Endothelial cell of umbilical vein (primary cell): ENCODE measurements at regions not wholly inside any gene's neighbourhood (a gene's known extent, or its start where the extent isn't known, plus 50 kb on each side); places are given as distances from the start of the nearest gene placed in this dataset.

ENCODE experiments used
- EZH2 ChIP-seq: IDR thresholded peaks from 2 replicates; pipeline ENCODE4 v1.6.1; 2012; ENCODE audit warnings: borderline replicate concordance, low read depth, mild to moderate bottlenecking, moderate library complexity, low read length, inconsistent platforms; ENCODE audit not compliant: severe bottlenecking
- GATA2 ChIP-seq: IDR thresholded peaks from 2 replicates; pipeline ENCODE4 v1.7.0; 2011; ENCODE audit warnings: low read depth, mild to moderate bottlenecking, moderate library complexity, mixed read lengths, low read length; ENCODE audit not compliant: insufficient read length, insufficient read depth
- JUN ChIP-seq: IDR thresholded peaks from 2 replicates; pipeline ENCODE4 v1.6.1; 2011; ENCODE audit warnings: borderline replicate concordance, low read depth; ENCODE audit not compliant: insufficient read length, insufficient read depth
- MYC ChIP-seq: IDR thresholded peaks from one replicate; pipeline ENCODE4 v1.6.1; 2011; ENCODE audit warnings: mild to moderate bottlenecking, low read depth, low read length
- POLR2A ChIP-seq: IDR thresholded peaks from 2 replicates; pipeline ENCODE4 v1.6.1; 2012; ENCODE audit warnings: low read depth, mild to moderate bottlenecking, control low read depth, low read length
- POLR2AphosphoS5 ChIP-seq: IDR thresholded peaks from 2 replicates; pipeline ENCODE4 v1.6.1; 2012; ENCODE audit warnings: low read depth, mild to moderate bottlenecking, control low read depth, low read length, moderate library complexity; ENCODE audit not compliant: insufficient read depth
- TF ChIP-seq, protein P1 (sequence below), 2 donors: IDR thresholded peaks; 1 replicate in 1 of 2; 2 replicates in 1 of 2; pipeline ENCODE4 v1.5.1; 2011; ENCODE audit warnings: low read length in 2 of 2, mild to moderate bottlenecking in 2 of 2, moderate library complexity in 2 of 2, control low read depth in 1 of 2, inconsistent platforms in 1 of 2, low read depth in 1 of 2; ENCODE audit not compliant: insufficient read depth in 1 of 2; ENCODE audit errors: extremely low read depth in 1 of 2
- TF ChIP-seq, protein P2 (sequence below): IDR thresholded peaks from 2 replicates; pipeline ENCODE4 v1.6.1; 2011; ENCODE audit not compliant: insufficient read depth, insufficient read length

- TF ChIP-seq, protein P1, sequence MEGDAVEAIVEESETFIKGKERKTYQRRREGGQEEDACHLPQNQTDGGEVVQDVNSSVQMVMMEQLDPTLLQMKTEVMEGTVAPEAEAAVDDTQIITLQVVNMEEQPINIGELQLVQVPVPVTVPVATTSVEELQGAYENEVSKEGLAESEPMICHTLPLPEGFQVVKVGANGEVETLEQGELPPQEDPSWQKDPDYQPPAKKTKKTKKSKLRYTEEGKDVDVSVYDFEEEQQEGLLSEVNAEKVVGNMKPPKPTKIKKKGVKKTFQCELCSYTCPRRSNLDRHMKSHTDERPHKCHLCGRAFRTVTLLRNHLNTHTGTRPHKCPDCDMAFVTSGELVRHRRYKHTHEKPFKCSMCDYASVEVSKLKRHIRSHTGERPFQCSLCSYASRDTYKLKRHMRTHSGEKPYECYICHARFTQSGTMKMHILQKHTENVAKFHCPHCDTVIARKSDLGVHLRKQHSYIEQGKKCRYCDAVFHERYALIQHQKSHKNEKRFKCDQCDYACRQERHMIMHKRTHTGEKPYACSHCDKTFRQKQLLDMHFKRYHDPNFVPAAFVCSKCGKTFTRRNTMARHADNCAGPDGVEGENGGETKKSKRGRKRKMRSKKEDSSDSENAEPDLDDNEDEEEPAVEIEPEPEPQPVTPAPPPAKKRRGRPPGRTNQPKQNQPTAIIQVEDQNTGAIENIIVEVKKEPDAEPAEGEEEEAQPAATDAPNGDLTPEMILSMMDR (IDR thresholded peaks at IDR 0.05; ENCODE audit: extremely low read depth in 1 of 2, insufficient read depth in 1 of 2, low read depth in 1 of 2, low read length in 2 of 2) = no peak
- no peak for TF ChIP-seq POLR2AphosphoS5
- no peak for TF ChIP-seq POLR2A
- TF ChIP-seq EZH2 = no peak
- no peak for TF ChIP-seq JUN
- TF ChIP-seq GATA2 = no peak
- TF ChIP-seq MYC = no peak
- TF ChIP-seq, protein P2, sequence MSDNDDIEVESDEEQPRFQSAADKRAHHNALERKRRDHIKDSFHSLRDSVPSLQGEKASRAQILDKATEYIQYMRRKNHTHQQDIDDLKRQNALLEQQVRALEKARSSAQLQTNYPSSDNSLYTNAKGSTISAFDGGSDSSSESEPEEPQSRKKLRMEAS = no peak
Observed at GRCh38 chr9:21653589-21653988, 148.8 kb upstream of the MTAP start.
